SIG-M5 treated with dmso at 0.1 percent for 504 hours (cell line): ENCODE measurements at regions not wholly inside any gene's neighbourhood (a gene's known extent, or its start where the extent isn't known, plus 50 kb on each side); places are given as distances from the start of the nearest gene placed in this dataset.
A peak's percentile ranks its signal among the peaks of the same experiment; 100 is the strongest.

Experiments
- DNase-seq: peaks from one replicate; lab custom pipeline; 2025; ENCODE audit not compliant: unreplicated experiment; lab: John Stamatoyannopoulos, UW

DNA sequence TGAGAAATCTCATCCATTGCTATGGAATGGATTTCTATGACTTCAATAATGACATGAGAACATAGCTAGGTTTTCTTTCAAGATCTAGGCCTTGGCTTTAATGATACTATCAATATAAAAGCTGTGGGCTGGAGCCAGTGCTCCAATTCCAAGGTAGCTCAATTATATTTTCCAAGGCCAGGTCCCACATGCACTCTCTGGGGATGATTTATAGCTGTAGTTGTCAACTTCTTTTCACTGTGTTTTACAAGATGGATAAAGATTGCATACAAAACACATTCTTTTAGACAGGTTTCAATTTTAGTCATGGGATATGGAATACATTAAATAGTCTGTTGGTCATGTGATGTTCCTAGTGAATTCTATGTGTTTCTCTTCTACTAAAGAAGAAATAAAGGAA is 156.7 kb downstream of the DCAF12L1 start:
- no peak for DNase-seq

DNA sequence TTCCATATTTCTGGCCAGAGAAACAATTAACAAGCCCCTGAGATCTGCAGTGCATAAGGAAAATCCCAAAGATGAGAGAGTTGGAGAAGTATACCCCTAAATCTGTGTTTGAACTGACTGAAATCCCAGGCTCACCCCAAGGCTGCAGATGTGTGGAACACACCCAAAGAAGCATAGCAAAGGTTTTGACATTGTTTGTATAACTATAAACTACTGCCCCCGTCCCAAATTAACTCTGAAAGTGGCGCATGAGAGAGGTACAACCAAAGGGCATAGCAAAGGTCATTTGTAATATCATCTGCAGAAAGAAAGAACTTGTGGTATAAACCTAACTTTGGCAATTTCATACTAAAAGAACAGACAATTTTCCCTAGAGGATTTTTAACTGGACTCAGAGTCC is 157.9 kb downstream of the DCAF12L1 start:
- DNase-seq: no peak

DNA sequence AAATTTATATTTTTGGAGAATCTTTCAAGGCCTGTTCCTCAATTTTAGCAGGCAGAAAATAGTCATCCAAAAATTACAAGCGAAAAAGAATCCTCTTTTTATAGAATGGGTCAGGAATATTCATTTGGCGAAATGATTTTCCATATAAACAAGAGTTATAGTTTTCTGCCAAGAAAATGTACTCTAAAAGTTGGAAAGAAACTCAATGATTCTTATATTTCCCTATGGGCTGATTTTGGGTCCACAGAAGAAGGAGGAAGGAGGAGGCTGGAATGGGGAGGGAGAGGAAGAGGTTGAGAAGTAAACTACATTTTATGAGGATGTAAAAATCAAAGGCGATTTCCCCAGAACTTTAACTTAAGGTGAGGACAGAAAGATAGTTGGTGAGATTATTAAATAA is 159.3 kb downstream of the DCAF12L1 start:
- no peak for DNase-seq

DNA sequence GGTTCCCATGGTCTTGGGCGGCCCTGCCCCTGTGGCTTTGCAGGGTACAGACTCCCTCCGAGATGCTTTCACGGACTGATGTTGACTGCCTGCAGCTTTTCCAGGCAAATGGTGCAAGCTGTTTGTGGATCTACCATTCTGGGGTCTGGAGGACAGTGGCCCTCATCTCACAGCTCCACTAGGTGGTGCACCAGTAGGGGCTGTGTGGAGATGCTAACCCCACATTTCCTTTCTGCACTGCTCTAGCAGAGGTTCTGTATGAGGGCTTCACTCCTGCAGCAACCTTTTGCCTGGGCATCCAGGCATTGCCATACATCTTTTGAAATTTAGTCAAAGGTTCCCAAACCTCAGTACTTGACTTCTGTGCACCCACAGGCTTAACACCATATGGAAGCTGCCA is 176.1 kb downstream of the DCAF12L1 start:
- DNase-seq: no peak

DNA sequence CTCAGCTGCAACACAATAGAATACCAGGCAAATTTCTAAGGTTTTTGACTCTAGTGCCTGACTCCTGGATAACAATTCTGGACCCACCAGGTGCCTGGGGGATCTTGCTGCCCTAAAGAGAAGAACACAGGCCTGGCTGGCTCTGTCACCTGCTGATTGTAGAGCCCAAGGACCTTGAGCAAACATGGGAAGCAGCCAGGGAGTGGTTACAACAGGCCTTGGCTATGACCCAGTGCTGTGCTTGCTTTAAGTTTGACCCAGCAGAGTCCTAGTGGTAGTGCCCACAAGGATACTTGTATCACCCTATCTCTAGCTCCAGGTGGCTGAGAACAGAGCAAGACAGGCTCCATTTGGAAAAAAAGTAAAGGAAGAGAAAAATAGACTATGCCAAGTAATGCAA is 176.8 kb upstream of the DCAF12L2 start:
- no peak for DNase-seq

DNA sequence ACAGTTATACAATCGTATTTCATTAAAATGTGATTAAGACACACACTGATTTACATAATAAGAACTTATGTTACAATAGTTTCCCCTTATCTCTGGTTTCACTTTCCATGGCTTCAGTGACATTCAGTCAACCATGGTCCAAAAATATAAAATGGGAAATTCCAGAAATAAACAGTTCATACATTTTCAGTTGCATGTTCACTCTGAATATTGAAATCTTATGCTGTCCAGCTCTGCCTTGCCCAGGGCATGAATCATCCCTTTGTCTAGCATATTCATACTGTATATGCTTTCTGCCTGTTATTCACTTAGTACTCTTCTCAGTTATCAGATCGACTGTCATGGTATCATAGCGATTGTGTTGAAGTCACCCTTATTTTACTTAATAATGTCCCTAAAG is 173.8 kb upstream of the DCAF12L2 start:
- peak; percentile 38 for DNase-seq

DNA sequence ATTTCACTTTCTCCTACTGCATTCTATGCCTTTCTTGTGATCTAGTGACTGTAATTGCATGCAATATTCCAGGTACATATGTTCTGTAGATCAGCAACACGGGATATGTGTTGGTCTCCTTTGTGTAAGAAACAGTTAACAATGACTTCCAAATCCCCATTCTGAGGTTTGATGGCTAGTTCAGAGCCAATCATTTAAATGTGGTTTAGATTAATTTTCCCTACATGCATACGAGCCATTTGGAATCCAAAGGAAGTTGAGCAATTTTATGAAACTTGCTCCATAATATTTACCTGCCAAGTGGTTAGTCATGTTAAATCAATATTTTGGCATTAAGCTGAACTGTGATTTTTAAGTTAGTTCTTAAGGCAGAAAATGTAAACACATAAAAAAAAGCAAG is 172.8 kb upstream of the DCAF12L2 start:
- no peak for DNase-seq

DNA sequence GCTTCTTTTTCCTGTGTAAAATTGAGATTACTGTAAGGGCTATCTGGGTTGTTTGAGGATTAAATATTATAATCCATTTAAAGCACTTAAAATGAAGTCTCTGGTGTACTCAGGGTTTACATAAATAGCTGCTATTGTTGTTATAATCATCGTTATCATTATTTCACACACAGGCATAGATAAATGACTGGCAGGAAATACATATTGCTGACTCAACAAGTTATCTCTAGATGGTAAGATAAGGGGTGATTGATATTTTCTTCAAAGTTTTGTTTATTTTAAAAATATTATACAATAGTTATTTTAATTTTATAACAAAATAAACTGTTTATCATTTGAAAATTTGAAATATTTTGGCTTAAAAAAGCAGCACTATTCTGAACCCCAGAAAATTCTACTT is 134.3 kb upstream of the DCAF12L2 start:
- DNase-seq: no peak

DNA sequence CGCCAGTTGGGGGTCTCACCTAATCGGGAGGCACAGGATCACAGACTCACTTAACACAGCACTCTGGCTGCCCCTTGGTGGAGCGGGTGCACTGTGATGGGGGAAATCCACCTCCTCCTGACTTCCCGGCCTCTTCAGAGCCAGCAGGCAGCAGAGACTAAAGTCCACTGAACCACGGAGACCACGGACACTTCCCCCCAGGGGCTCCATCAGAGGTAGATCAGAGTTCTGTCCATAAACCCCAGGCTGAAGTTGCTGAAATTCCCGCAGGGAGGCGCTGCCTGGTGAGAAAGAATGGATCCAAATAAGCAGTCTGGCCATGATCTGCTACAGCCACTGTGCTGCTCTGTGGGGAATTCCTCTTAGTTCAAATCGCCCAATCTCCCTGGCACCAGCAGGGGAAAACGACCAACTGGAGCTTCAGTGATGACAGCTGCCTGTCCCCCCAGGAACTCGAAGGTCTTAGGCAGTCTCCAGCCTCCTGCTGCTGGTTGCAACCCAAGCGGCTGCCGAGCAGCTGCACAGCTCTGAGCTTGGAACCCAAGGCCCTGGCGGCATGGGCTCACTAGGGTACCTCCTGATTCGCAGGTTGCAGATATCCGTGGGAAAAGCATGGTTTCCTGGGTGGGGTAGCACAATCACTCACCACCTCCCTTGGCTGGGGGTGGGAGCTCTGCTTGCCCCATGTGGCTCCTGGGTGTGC is 106.9 kb upstream of the DCAF12L2 start:
- no peak for DNase-seq

DNA sequence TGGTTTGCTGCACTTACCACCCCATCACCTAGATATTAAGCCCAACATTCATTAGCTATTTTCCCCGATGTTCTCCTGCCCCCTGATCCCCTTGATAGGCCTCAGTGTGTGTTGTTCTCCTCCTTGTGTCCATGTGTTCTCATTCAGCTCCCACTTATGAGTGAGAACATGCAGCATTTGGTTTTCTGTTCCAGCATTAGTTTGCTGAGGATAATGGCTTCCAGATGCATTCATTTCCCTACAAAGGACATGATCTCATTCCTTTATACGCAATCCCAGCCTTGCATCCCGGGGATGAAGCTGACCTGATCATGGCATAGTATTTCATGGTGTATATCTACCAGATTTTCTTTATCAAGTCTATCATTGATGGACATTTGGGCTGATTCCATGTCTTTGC is 99.0 kb upstream of the DCAF12L2 start:
- no peak for DNase-seq

DNA sequence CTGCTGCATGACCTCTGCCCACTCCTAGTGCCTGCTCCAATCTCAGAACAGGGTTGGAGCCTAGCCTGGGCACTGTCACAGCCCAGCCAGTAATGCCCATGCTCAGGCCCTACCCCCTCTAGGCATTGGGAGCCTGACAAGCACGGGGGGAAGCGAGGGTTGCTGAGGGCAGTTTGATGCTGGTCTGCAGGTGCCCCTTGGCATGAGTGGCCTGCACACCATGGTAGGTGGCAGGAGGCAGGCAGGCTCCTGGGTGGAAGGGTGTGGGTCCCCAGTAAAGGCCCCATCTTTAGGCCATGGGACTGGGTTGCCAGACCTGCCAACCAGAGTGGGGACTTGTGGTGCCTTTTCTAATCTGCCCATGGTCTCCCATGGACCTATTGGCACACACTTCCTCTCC is 72.1 kb upstream of the DCAF12L2 start:
- no peak for DNase-seq

DNA sequence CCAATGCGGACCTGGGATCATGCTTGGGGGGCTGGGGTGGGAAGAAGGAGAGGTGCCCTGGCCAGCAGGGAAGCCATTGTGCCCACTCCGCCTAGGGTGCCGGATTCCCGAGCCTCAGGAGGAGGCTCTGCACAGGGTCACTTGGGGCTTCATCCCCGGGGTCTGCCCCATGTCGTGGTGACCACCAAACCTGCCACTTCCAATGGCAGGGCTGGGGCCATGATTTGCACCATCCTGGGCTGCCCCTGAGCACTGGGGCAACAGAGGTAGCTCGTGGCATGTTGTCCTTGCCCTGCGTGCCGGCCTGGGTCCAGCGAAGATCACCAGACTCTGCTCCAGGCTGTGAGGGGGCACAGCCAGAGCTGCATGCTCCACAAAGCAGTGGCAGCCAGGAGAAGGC is 71.4 kb upstream of the DCAF12L2 start:
- no peak for DNase-seq
